Upper lobe of left lung (tissue), 4 donors: ENCODE measurements at regions not wholly inside any gene's neighbourhood (a gene's known extent, or its start where the extent isn't known, plus 50 kb on each side); places are given as distances from the start of the nearest gene placed in this dataset.

Source experiments
- POLR2AphosphoS5 ChIP-seq, 2 donors: sonication (generic); formaldehyde crosslinking; IDR thresholded peaks; one replicate each; pipeline ENCODE4 v1.5.1; 2017; ENCODE audit warnings: antibody characterized with exemption in 2 of 2
- TF ChIP-seq, protein P1 (sequence below), 6 experiments: fragments of 450-650 bp in 4 of 6; fragments of 200-600 bp in 2 of 6; sonication (generic) in 2 of 6; IDR thresholded peaks; one replicate each; pipeline ENCODE4 v1.5.1; 2016 to 2019; ENCODE audit warnings: antibody characterized with exemption in 6 of 6

GRCh38 chr1:170823120-170823519 is 112.2 kb upstream of the MROH9 start:
- TF ChIP-seq, protein P1, sequence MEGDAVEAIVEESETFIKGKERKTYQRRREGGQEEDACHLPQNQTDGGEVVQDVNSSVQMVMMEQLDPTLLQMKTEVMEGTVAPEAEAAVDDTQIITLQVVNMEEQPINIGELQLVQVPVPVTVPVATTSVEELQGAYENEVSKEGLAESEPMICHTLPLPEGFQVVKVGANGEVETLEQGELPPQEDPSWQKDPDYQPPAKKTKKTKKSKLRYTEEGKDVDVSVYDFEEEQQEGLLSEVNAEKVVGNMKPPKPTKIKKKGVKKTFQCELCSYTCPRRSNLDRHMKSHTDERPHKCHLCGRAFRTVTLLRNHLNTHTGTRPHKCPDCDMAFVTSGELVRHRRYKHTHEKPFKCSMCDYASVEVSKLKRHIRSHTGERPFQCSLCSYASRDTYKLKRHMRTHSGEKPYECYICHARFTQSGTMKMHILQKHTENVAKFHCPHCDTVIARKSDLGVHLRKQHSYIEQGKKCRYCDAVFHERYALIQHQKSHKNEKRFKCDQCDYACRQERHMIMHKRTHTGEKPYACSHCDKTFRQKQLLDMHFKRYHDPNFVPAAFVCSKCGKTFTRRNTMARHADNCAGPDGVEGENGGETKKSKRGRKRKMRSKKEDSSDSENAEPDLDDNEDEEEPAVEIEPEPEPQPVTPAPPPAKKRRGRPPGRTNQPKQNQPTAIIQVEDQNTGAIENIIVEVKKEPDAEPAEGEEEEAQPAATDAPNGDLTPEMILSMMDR (IDR thresholded peaks at IDR 0.05), result no peak
- TF ChIP-seq POLR2AphosphoS5 (IDR thresholded peaks at IDR 0.05), result no peak
